Fibroblast of skin of abdomen (primary cell): ENCODE measurements at regions not wholly inside any gene's neighbourhood (a gene's known extent, or its start where the extent isn't known, plus 50 kb on each side); places are given as distances from the start of the nearest gene placed in this dataset.
"Not testable (repeated sequence)": the region's sequence is repeated elsewhere in the genome, so short reads cannot be mapped to it uniquely, and the experiment has no call there.

Experiments used
- DNase-seq: peaks from one replicate; pipeline ENCODE4 v3.0.0-alpha.2; 2013

DNA sequence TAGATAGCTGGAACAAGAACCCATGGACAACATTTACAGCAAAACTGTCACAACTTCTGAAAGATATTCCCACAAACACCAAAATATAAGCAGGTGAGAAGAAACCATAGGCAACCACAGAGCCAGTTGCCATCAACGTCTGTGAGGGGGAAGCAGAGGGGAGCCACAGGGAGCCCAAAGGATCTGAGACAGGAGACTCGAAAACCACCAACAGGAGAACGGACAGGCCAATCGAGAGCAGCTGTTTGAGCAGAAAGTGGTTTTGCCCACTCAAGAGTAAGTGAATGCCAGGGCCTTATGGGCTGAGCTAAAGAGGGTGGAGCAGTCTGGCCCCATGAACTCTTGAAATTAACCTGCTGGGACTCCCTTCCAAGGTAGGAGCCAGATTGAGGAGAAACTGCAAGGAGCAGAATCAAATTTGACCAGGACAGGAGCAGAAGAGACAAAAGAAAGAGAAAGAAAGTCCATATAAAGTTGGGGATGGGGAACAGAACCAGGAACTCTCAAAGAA lies 195.4 kb downstream of the ANKRD60 start:
- no peak for DNase-seq

DNA sequence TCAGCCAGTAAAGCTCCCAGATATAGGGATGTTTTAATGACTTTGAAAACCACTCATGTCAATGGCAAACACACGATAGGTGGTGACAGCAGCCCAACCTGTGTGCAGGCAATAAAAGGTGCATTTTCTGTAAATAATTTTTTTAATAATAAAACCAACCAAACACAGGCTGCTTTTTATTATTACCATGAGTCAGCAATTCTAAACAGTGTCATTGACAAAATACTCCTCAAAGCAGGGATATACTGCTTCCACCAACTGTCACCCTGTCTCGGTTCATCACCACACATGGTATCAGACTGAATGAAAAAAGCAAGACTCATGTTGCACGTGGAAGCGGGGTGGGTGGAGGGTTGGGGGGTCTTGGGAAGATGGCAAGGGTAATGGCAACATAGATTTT lies 195.9 kb downstream of the ANKRD60 start:
- no peak for DNase-seq

DNA sequence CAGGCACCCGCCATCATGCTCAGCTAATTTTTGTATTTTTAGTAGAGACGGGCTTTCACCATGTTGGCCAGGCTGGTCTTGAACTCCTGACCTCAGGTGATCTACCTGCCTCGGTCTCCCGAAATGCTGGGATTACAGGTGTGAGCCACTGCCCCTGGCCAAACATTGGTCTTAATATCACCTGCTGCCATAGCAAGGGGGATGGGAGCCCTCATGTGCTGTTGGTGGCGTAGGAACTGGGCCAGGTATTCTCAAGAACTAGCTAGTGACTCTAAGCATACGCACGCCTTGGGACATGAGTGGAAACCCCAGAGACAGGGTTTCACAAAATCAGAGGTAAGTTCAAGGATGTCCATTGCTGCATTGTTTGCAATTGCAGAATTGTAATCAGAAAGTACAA lies 197.1 kb downstream of the ANKRD60 start:
- DNase-seq: not testable (repeated sequence)

DNA sequence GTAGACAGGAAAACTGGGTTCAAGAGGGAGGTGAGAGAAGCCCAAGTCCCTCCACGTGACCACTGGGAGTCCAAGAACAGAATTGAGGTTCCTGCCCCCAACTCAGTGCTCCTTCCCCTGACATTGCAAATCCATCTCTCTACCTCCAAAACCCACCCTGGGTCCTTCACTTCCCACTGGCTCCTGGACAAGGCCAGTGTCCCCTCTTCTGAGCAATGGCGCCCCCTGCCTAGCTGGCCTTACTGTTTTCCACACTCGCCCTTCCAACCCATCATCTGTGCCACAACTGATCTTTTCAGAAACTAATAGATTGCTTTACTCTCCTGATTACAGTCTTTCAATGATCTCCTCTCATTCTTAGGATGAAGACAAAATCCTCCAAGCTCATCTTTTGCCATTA lies 200.3 kb downstream of the ANKRD60 start:
- DNase-seq: no peak

DNA sequence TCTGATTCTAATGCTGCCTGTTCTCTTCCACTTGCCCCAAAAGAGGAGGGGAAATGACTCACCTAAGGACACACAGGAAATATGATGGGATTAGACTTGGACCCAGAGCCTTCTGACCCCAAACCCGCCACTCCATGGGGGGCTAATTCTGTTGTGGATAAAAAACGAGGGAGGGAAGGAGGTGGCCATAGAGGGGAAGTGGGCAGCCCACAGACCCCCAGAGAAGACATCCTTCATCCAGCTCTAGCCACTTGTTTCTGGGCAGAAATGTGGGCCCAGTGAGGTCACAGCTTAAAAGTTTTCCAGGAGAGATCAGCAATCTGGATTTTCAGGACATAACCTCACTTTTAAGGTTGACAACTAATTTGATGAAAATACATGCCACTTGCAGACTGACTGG lies 202.1 kb downstream of the ANKRD60 start:
- DNase-seq: no peak

DNA sequence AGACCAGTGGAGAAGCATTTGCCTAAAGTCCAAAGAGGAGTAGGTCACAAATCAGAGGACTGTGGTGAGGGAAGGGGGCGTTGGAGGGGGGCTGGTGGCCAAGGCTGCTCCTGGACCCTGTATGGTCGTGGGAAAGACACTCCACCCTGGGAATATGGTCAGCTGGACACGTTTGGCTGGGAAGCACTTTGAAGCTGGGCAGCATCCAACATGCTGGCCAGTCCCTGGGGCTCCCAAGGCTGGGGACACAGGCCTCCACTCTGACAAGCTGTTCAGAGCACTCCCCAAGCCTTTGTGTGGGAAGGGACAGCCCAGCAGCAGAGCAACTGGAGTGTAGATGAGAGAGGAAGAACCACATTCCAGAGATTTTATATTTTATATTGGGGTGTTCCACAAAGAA lies 203.2 kb downstream of the ANKRD60 start:
- no peak for DNase-seq

DNA sequence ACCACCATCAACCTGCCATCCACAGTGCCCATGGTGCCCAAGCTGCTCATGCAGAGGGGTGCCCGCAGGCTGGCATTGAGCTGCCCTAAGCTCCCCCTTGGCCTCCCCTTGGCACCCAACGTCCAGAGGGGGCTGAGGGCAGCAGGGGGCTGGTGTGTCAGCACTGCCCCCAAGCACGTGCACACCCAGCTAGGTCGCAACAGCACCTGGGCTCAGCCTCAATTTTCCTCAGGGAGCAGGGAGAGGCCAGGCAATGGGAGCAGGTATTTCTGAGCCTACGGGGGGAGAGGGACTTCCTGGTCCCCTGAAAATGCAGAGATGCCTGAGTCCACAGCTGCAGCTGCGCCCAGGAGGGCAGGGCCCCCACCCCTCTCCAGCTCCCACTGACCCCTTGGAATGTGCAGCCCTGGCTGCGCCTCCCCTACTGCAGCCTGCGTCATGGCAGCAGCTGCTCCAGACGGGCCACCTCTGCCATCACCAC lies 204.2 kb downstream of the ANKRD60 start:
- no peak for DNase-seq

DNA sequence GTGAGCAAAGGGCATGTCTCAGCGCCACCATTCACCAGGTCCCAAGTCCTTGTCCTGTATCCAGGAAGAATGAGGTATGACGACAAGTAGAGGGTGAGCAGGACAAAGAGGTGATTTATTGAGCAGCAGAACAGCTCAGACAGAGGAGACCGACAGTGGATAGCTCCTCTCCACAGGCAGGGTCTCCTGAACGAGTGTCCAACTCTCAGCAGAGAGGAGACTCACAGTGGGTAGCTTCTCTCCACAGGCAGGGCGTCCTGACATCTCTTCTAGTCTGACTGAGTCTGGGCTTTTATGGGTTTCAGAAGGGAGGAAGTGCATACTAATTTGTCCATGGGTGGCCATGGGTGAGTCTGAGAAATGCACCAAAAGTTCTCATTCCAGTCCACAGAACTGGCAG lies 204.7 kb downstream of the ANKRD60 start:
- no peak for DNase-seq

DNA sequence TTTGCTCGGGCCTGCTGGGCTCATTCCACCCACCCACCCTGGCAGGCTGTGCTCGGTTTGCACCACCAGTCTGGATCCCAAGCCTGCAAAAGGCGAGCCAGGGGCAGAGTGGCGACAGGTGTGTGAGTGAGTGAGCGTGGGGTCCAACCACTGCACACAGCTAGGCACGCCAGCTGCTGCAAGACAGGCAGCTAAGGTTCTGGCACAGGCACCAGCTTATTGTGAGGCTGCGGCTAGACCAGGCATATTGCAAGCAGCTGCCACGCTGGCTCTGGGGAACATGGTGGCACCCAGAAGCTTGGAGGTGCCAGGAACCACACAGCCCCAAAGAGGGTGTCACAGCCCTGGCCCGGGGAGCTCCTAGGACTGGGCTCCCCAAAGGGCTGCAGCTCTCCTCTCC lies 205.1 kb downstream of the ANKRD60 start:
- DNase-seq: no peak

DNA sequence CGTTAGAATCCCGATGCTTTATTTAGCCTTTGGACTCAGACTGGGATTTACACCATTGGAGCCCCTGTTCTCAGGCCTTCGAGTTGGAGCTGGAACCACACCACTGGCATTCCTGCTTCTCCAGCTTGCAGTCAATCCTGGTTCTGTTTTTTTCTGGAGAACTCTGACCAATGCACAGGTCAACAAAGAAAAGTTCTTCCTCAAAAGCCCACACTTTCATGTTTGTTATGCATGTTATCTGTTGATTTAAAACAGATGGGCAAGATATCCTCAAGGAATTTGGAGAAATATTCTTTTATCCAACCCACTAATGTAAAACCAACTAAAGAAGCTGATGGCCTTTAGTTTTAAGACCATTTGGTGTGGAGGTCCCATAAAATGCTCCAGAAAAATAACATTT lies 205.7 kb downstream of the ANKRD60 start:
- DNase-seq: no peak

DNA sequence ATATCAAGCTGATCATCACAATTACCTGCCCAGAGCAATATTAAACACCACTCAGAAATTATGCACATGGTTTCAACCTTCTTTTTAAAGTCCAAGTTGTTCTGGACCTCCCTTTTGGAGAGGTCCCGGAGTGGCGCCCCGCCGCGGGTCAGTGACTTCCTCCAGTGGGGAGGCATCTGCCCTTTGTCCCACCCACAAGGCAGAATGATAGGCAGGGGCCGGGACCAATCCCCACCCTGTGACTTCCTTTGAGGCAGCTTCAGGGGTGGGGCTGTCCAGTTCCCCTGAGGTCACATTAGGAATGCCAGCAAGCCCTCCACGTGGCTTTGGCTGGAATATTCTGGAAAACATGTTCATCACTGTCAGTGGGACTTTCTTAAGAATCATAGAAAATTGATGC lies 207.0 kb downstream of the ANKRD60 start:
- no peak for DNase-seq

DNA sequence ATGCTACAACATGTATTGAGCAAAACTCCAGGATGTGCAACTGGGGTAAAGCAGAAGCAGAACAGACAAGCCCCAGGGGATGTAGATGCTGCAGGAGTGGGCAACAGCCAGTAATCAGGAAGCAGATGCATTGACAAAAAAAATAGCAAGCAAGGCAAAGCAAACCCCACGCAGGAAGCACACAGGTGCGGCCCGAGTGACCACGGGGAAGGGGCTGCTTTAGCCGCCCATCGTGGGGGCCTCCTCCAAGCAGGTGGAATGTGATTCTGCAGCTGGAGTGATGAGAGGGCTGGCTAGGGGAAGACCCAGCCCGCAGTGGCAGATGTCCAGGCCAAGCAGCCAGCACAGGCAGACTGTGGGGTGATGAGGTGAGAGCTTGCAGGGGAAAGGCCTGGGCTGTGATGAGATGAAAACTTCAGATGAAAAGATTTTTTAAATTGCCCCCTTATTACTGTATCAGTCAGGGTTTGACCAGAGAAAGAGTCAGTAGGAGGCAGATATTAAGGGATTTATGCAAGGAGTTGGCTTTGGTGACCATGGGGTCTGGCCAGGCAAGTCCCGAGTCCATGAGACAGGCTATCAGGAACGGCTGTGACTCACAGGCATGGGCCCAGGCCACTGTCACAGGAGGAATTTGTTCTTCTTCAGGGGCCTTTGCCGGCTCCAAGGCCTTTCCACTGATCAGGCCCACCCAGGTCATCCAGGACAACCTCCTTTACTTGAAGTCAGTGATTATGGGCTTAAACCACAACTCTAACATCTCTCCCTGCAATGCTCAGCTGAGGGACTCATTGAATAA lies 207.6 kb downstream of the ANKRD60 start:
- no peak for DNase-seq

DNA sequence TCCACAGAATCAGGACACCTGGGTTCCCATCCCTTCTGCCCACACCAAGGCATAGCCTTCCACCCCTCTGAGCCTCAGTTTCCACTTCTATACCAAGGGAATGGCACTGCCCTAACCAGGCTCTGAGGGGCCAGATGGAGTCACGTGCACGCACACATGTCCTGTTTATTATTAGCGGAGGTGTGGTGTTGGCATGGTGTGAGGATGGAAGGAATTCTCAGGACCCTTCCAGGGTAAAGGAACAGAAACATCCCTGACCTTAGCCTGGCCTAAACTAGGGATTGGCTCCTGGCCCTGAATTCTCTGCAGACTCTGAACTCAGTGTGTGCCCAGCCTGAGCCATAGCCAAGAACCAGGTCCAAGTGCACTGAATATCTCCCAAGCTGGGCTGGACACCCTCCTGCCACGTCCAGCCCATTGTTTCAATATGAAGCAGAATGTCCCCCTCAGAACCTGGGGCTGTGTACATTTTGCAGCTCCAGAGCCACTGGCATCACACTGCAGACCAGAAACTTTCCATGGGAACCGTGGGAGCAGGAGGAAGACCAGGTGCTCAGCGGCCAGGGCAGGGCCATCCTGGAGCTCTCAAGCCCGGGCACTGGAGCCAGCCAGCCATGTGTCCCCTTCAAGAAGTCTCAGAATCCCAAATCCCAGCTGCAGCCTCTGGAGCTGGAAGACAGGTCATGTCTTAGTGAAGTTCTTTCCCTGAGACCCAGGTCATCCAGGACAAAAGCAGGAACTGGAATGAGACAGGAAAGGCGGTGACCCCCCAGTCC lies 208.4 kb downstream of the ANKRD60 start:
- no peak for DNase-seq

DNA sequence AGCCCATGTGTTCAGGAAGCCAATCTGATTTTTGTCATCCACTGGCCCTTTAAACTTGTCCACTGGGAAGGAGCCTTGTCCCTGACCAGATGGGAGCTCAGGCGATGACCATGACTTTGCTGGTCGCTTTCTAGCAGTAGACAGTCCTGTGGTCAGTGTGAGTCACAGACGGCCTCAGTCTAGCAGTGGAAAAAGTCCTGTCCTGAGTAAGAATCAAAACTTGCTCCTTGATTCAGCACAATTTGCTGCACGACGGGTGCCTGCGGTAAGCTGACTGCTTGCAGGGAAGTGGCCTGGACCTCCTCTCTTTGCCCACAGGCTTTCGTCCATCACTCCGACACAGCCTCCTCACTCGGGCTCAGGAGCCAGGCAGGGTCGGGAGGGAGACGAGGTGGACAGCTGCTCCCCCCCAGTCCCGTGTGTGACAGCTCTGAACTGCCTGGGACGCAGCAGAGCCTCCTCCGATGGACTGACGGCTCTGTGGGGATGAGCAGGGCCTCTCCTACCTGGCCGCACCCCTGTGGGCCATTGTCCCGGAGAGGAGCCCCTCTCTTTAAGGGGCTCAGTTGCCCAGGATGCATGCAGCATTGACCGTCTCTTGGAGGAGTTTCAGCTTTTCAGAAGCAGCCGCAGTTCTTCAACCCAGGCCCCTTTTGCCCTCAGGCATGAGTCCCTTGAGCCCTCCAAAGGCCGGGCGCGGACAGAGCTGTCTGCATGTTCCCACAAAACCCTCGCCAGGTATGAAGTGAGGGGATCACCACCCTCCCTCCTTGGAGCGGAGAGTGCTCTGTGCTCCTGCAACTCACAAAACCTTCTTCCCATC lies 209.2 kb downstream of the ANKRD60 start:
- DNase-seq: no peak

DNA sequence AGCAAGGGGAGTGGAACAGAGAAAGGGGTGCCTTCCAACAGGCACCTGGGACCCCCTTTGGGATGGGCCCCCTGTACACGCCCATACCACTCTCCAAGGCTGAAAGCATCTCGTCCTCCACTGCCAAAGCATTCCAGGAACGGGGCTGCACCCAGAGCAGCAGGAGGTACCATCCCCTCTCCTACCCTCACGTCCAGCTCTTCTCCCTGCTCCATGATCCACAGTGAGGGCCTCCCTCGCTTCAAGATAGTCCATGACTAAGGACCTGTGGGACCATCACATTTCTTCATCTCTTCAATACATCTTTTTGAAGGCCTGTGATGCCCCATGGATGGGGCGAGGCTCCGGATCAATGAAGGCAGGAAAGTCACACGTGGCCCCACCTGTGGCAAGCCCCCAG lies 209.9 kb downstream of the ANKRD60 start:
- DNase-seq: no peak

DNA sequence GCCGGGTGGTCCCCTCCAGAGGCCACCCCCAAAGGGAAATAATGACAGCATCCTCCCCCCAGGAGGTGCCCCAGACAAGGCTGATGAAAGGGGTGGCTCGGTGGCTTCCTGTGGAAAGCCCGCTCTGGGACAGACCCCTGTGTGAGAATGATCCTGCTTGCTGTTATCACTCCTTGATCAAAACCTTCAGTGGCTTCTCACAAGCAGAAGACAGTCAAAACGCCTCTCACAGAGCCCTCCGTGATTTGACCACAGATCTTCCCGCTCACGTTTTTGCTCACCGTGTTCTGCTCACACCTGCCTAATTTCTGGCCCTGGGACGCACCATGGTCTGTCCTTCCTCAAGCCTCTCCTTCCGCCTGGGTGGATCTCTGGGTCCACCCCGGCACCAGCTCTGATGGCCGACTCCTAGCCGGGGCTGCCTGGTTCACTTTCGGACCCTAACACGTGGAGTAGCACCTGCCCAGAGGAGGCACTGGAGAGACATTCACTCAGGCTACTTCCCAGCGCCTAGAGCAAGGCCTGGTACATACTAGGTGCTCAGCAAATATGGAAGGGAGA lies 210.4 kb downstream of the ANKRD60 start:
- DNase-seq: no peak

DNA sequence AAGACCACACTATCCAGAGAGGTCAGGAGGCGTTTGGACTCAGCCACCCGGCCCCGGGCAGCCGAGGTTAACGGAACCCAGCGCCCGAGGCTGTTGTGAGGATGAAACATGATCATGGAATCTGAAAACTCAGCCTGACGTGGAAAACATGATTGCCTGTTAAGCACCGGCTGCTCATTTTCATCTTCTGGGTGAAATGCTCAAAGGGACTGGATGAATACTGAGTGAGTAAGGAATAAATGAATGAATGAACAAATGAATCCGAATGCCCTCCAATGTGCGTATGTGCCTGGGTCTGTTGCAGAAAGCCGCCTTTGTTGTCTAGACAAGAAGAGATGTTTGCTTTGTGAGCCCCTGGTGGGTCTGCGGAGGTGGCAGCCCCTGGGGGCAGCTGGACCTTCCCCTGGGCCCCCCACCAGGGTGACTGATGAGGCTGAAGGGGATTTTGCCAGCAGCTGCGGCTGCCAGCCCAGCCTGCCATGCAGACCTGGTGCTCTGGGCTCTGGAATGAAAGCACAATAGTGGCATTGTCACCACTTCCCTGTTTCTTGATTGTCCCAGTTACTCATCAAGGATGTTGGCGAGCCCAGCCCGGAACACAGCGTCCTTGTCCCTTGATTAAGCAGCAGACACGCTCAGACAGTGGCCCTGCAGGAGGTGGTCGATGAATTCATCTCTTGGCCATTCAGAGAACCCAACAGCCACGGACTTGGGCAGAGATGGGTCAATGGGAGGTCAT lies 211.1 kb downstream of the ANKRD60 start:
- no peak for DNase-seq

DNA sequence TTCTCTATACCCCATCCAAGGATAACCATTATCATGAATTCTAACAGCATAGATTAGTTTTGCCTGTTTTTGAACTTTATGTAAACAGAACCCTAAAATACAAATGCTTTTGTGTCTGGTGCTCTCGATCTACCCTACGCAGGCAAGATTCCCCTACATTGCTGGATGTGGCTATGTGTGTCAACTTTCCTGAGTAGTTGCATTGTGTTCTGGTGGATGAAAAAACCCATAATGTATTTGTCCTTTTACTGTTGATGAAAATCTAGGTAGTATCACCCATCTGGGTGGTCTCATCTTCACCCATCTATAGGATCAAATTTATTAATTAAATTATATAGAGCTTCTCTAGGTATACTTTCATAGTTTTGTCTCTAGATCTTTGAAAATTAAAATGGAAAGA lies 211.7 kb downstream of the ANKRD60 start:
- DNase-seq: no peak

DNA sequence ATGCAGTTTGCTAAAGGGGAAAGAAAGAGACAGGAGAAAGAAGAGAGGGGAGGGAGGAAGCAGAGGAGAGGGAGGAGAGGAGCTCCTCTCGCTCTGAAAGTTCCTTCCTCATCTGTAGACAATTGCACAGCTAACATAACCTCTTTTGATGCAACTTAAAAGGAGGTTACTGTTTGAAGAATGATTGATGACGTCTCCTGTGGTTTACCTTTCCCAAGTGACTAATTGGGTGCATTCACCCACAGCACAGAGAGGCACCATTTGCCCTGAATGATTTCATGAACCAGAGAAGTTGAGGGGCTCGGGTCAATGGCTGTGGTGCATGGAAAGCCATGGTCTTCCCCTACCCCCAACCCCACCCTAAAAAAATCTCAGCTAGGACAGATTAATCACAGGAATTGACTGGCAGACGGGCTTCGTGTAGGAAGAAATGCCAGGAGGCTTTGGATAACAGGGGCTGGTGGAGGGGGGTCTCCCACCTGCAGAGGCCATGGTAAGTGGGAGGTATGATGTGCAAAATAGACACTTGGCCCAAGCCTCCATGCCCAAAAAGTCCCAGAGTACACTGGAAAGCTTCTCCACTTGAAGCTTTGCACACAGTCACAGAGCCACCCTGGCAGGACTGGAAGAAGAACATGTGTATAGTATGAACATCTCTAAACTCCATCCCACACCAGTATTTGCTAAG lies 213.7 kb downstream of the ANKRD60 start:
- DNase-seq: no peak

DNA sequence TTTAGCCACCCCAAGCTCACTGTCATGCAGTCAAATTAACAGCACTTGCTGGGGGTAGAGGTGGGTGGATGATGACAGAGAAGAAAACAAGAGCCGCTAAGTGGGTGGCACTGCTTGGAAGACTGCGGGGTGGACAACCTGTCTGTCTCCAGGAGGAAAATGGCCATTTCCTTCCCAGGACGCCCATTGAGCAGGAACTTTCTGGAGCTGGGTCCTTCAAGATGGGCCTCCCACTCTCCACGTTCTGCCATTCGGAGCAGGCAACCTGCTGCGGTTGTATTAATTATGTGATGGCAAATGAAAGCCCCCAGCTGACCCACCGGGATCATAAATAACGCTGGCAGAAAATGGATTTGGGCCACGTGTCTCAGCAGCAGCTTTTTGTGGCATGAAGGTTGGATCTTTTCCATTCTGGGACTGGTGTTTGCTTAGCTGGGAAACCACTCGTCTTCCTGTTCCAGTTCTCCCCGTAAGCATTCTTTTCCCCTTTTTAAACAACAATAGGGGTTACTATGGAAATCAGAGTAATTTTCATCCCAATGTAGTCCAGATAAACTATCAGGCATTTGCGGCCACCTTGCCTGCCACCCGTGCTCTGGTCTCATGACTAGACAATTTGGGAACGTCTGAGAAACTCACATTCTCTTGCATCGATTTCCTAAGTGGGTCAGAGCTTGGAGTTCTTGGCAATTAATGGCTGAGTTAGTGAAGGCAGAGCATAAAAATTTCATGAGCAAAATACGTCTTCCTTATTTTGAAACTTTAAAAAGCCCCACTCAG lies 215.5 kb downstream of the ANKRD60 start:
- DNase-seq: no peak
